Neuronal stem cell (in vitro differentiated cells): ENCODE measurements at regions not wholly inside any gene's neighbourhood (a gene's known extent, or its start where the extent isn't known, plus 50 kb on each side); places are given as distances from the start of the nearest gene placed in this dataset.

Experiments used
- DNase-seq: peaks from one replicate; pipeline ENCODE4 v3.0.0-alpha.2; 2013; ENCODE audit warnings: low spot score
- H2AFZ ChIP-seq: one replicate; pipeline ENCODE4 v1.6.1; 2013; ENCODE audit warnings: mild to moderate bottlenecking, low read length, inconsistent platforms
- H2AK5ac ChIP-seq: 2 replicates; pipeline ENCODE4 v1.6.1; 2013; ENCODE audit warnings: low read depth, mild to moderate bottlenecking, inconsistent platforms, low read length, moderate library complexity, mixed read lengths
- H2BK120ac ChIP-seq: 2 replicates; pipeline ENCODE4 v1.6.1; 2013; ENCODE audit warnings: low read depth, mild to moderate bottlenecking, inconsistent platforms, low read length, moderate library complexity, mixed read lengths
- H2BK12ac ChIP-seq: one replicate; pipeline ENCODE4 v1.6.1; 2013; ENCODE audit warnings: low read length, inconsistent platforms
- H2BK15ac ChIP-seq: 2 replicates; pipeline ENCODE4 v1.6.1; 2013; ENCODE audit warnings: mild to moderate bottlenecking, low read length, inconsistent platforms, mixed read lengths
- H2BK5ac ChIP-seq: one replicate; pipeline ENCODE4 v1.6.1; 2013; ENCODE audit warnings: inconsistent platforms, mild to moderate bottlenecking, low read length, moderate library complexity
- H3K14ac ChIP-seq: one replicate; pipeline ENCODE4 v1.6.1; 2013; ENCODE audit warnings: low read length, inconsistent platforms
- H3K18ac ChIP-seq: 2 replicates; pipeline ENCODE4 v1.6.1; 2013; ENCODE audit warnings: low read length, inconsistent platforms
- H3K23ac ChIP-seq: 2 replicates; pipeline ENCODE4 v1.6.1; 2013; ENCODE audit warnings: low read depth, mild to moderate bottlenecking, mixed read lengths, low read length, inconsistent platforms; ENCODE audit not compliant: poor library complexity
- H3K27ac ChIP-seq: replicated peaks from 3 replicates; pipeline ENCODE4 v1.5.1; 2013; ENCODE audit warnings: low read length, inconsistent platforms
- H3K27me3 ChIP-seq, 3 experiments: 2 replicates each; pipeline ENCODE4 v1.6.1; 2013; ENCODE audit warnings: low read length in 3 of 3, mild to moderate bottlenecking in 2 of 3, inconsistent platforms in 1 of 3, low read depth in 1 of 3, mixed read lengths in 1 of 3, moderate library complexity in 1 of 3; ENCODE audit not compliant: control insufficient read depth in 3 of 3, insufficient read depth in 3 of 3
- H3K36me3 ChIP-seq, 2 donors: replicated peaks in 1 of 2; 2 replicates each; pipeline ENCODE4 v1.6.1; 2013; ENCODE audit warnings: low read length in 2 of 2; ENCODE audit not compliant: control insufficient read depth in 2 of 2, insufficient read depth in 2 of 2
- H3K4ac ChIP-seq: 2 replicates; pipeline ENCODE4 v1.6.1; 2013; ENCODE audit warnings: inconsistent platforms, mild to moderate bottlenecking, low read length, moderate library complexity
- H3K4me1 ChIP-seq, 2 donors: 1 replicate in 1 of 2; 2 replicates in 1 of 2; pipeline ENCODE4 v1.6.1; 2013; ENCODE audit warnings: low read length in 2 of 2, low read depth in 1 of 2; ENCODE audit not compliant: control insufficient read depth in 2 of 2, insufficient read depth in 1 of 2
- H3K4me2 ChIP-seq: one replicate; pipeline ENCODE4 v1.6.1; 2013; ENCODE audit warnings: mild to moderate bottlenecking, low read length, inconsistent platforms; ENCODE audit not compliant: insufficient read depth, poor library complexity, severe bottlenecking
- H3K4me3 ChIP-seq, 2 donors: 2 replicates each; pipeline ENCODE4 v1.5.1; 2013; ENCODE audit warnings: low read length in 2 of 2, mild to moderate bottlenecking in 2 of 2, inconsistent platforms in 1 of 2, moderate library complexity in 1 of 2
- H3K79me1 ChIP-seq: one replicate; pipeline ENCODE4 v1.6.1; 2013; ENCODE audit warnings: low read depth, mild to moderate bottlenecking, inconsistent platforms, low read length, moderate library complexity
- H3K9ac ChIP-seq: one replicate; pipeline ENCODE4 v1.6.1; 2013; ENCODE audit warnings: mild to moderate bottlenecking, low read depth, low read length, inconsistent platforms; ENCODE audit not compliant: poor library complexity
- H3K9me3 ChIP-seq, 2 donors: replicated peaks in 1 of 2; 2 replicates each; pipeline versions ENCODE3 to v1.6.1; 2013; ENCODE audit warnings: low read length in 2 of 2, mild to moderate bottlenecking in 2 of 2, inconsistent platforms in 1 of 2, low read depth in 1 of 2, mixed read lengths in 1 of 2, moderate library complexity in 1 of 2; ENCODE audit not compliant: control insufficient read depth in 2 of 2, insufficient read depth in 1 of 2
- H4K8ac ChIP-seq: one replicate; pipeline ENCODE4 v1.6.1; 2013; ENCODE audit warnings: low read depth, mild to moderate bottlenecking, inconsistent platforms, low read length, moderate library complexity
- H4K91ac ChIP-seq: one replicate; pipeline ENCODE4 v1.6.1; 2013; ENCODE audit warnings: low read length, low read depth, mild to moderate bottlenecking, inconsistent platforms; ENCODE audit not compliant: poor library complexity
- WGBS, 2 donors: extraction: QIAGEN DNeasy Blood & Tissue Kit; methylation state at CpG; one replicate each; pipeline ENCODE4 v1.1.7; 2013; ENCODE audit warnings: missing lambda C conversion rate in 2 of 2, mixed read lengths in 1 of 2; ENCODE audit not compliant: insufficient read length in 2 of 2, insufficient replicate concordance in 1 of 2; ENCODE audit errors: extremely low coverage in 2 of 2; 5-methylcytosine and 5-hydroxymethylcytosine counted together

DNA sequence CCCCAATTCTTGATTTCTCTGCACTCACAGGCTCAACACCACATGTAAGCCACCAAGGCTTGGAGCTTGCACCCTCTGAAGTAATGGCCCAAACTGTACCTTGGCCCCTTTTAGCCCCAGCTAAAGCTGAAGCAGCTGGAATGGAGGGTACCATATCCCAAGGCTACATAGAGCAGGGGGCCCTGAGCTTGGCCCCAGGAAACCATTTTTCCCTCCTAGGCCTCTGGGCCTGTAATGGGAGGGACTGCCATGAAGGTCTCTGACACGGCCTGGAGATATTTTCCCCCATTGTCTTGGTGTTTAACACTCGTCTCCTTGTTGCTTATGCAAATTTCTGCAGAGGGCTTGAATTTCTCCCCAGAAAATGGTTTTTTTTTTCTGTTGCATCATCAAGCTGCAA is 69.7 kb downstream of the SKA1 start:
- Histone ChIP-seq H3K14ac (no peak overlapping the region), H2BK12ac (no peak overlapping the region), H3K4me1 (peaks cover 5 to 25% of the 10 kb centered on the region in 2 donors), H3K27ac (no peak overlapping the region), H3K36me3 (no peaks in the 10 kb centered on the region), H4K8ac (no peak overlapping the region), H2BK15ac (no peak overlapping the region), H2BK5ac (no peak overlapping the region), H3K23ac (no peak overlapping the region), H3K79me1 (no peaks in the 10 kb centered on the region), H4K91ac (no peak overlapping the region), H3K9ac (no peak overlapping the region), H3K4me2 (no peak overlapping the region), H3K18ac (no peak overlapping the region), H2BK120ac (no peak overlapping the region), H2AFZ (no peak overlapping the region), H3K27me3 (no peaks in the 10 kb centered on the region), H2AK5ac (no peak overlapping the region), H3K4me3 (no peak overlapping the region), H3K4ac (no peak overlapping the region), H3K9me3 (peaks cover 4 to 18% of the 10 kb centered on the region in 2 donors)
- DNase-seq, result no peak
- WGBS, 2 donors, result no CpG with 5 or more reads among the region's 2 CpGs

DNA sequence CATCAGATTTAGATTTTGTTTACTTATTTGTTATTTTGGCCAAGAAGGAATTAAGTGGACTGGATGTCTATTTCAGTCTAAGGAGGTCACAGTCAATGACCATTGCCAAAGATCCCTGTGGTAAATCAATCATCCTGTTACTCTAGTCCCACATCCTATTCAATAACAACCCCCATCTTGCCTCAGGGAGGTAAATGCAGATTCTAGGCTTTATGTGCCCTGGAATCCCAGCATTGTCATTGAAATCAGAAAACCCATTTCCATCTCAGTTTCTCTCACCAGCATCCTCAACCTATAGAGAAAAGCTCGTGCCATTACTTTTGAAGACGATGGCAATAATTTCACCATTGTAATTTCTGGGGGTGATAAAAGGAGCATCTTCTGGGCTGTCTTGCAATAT is 71.8 kb downstream of the SKA1 start:
- no peak overlapping the region for H3K9ac ChIP-seq
- no peak overlapping the region for H2BK120ac ChIP-seq
- H4K91ac ChIP-seq, result no peak overlapping the region
- H3K79me1 ChIP-seq, result no peaks in the 10 kb centered on the region
- H2AK5ac ChIP-seq, result no peak overlapping the region
- H3K27me3 ChIP-seq, result no peaks in the 10 kb centered on the region
- H3K27ac ChIP-seq, result no peak overlapping the region
- no CpG with 5 or more reads among the region's 2 CpGs for WGBS, 2 donors
- no peak overlapping the region for H2BK15ac ChIP-seq
- no peak overlapping the region for H3K4ac ChIP-seq
- H3K4me3 ChIP-seq, result no peak overlapping the region
- peaks cover 0 to 5% of the 10 kb centered on the region in 2 donors for H3K4me1 ChIP-seq
- H3K36me3 ChIP-seq, result no peaks in the 10 kb centered on the region
- DNase-seq, result no peak
- no peak overlapping the region for H2BK5ac ChIP-seq
- no peak overlapping the region for H3K18ac ChIP-seq
- H3K9me3 ChIP-seq, result peaks cover 4 to 18% of the 10 kb centered on the region in 2 donors
- H3K14ac ChIP-seq, result no peak overlapping the region
- H3K23ac ChIP-seq, result no peak overlapping the region
- H2AFZ ChIP-seq, result no peak overlapping the region
- H3K4me2 ChIP-seq, result no peak overlapping the region
- H2BK12ac ChIP-seq, result no peak overlapping the region
- H4K8ac ChIP-seq, result no peak overlapping the region

- no peak overlapping the region for H2AK5ac ChIP-seq
- no peak overlapping the region for H2AFZ ChIP-seq
- no peak overlapping the region for H4K8ac ChIP-seq
- no peaks in the 10 kb centered on the region for H3K27me3 ChIP-seq
- H2BK12ac ChIP-seq, result no peak overlapping the region
- no peak overlapping the region for H2BK5ac ChIP-seq
- H3K23ac ChIP-seq, result no peak overlapping the region
- no peak overlapping the region for H3K4me3 ChIP-seq
- H2BK15ac ChIP-seq, result no peak overlapping the region
- H3K4ac ChIP-seq, result no peak overlapping the region
- no peak for DNase-seq
- no peak overlapping the region for H3K14ac ChIP-seq
- WGBS, 2 donors, result no CpG with 5 or more reads among the region's 5 CpGs
- H3K9ac ChIP-seq, result no peak overlapping the region
- H3K36me3 ChIP-seq, result no peaks in the 10 kb centered on the region
- no peak overlapping the region for H4K91ac ChIP-seq
- no peak overlapping the region for H3K4me2 ChIP-seq
- H3K9me3 ChIP-seq, result peaks cover 4 to 18% of the 10 kb centered on the region in 2 donors
- H3K79me1 ChIP-seq, result no peaks in the 10 kb centered on the region
- no peak overlapping the region for H3K18ac ChIP-seq
- no peaks in the 10 kb centered on the region for H3K4me1 ChIP-seq
- H2BK120ac ChIP-seq, result no peak overlapping the region
- no peak overlapping the region for H3K27ac ChIP-seq
Observed at GRCh38 chr18:50447102-50447741, 72.4 kb downstream of the SKA1 start.

- no peak overlapping the region for H3K4me3 ChIP-seq
- H4K8ac ChIP-seq, result no peak overlapping the region
- no peak overlapping the region for H2BK5ac ChIP-seq
- no peak overlapping the region for H3K9ac ChIP-seq
- no peak overlapping the region for H3K23ac ChIP-seq
- no peaks in the 10 kb centered on the region for H3K36me3 ChIP-seq
- DNase-seq, result no peak
- no peaks in the 10 kb centered on the region for H3K79me1 ChIP-seq
- no peak overlapping the region for H3K4ac ChIP-seq
- no peak overlapping the region for H2BK15ac ChIP-seq
- no peak overlapping the region for H2AFZ ChIP-seq
- H3K14ac ChIP-seq, result no peak overlapping the region
- H3K9me3 ChIP-seq, result peaks cover 4 to 18% of the 10 kb centered on the region in 2 donors
- no peak overlapping the region for H3K4me2 ChIP-seq
- H3K27me3 ChIP-seq, result no peaks in the 10 kb centered on the region
- H2AK5ac ChIP-seq, result no peak overlapping the region
- no peak overlapping the region for H3K18ac ChIP-seq
- no peak overlapping the region for H4K91ac ChIP-seq
- H2BK12ac ChIP-seq, result no peak overlapping the region
- H3K4me1 ChIP-seq, result no peaks in the 10 kb centered on the region
- H3K27ac ChIP-seq, result no peak overlapping the region
- H2BK120ac ChIP-seq, result no peak overlapping the region
- WGBS, 2 donors, result no CpG with 5 or more reads among the region's 1 CpG
Observed at GRCh38 chr18:50447952-50448351, 73.1 kb downstream of the SKA1 start.
